Mucosa of stomach (tissue), 1 donor: ENCODE measurements at regions not wholly inside any gene's neighbourhood (a gene's known extent, or its start where the extent isn't known, plus 50 kb on each side); places are given as distances from the start of the nearest gene placed in this dataset.

Source experiments
- H3K27me3 ChIP-seq: one replicate; pipeline ENCODE4 v1.7.0; 2013; ENCODE audit warnings: mild to moderate bottlenecking, low read length; ENCODE audit not compliant: control insufficient read depth, insufficient read depth
- H3K36me3 ChIP-seq: one replicate; pipeline ENCODE4 v1.7.0; 2013; ENCODE audit warnings: low read length; ENCODE audit not compliant: control insufficient read depth, insufficient read depth
- H3K4me1 ChIP-seq: one replicate; pipeline ENCODE4 v1.7.0; 2013; ENCODE audit warnings: mild to moderate bottlenecking, low read length; ENCODE audit not compliant: control insufficient read depth, insufficient read depth
- H3K4me3 ChIP-seq: one replicate; pipeline ENCODE4 v1.7.0; 2013; ENCODE audit warnings: low read length
- H3K9ac ChIP-seq: one replicate; pipeline ENCODE4 v1.7.0; 2013; ENCODE audit warnings: mild to moderate bottlenecking, low read length, moderate library complexity
- H3K9me3 ChIP-seq: one replicate; pipeline ENCODE4 v1.7.0; 2013; ENCODE audit warnings: mild to moderate bottlenecking, low read length, moderate library complexity; ENCODE audit not compliant: control insufficient read depth
- donor health status: Pancreatic carcinoma.

DNA sequence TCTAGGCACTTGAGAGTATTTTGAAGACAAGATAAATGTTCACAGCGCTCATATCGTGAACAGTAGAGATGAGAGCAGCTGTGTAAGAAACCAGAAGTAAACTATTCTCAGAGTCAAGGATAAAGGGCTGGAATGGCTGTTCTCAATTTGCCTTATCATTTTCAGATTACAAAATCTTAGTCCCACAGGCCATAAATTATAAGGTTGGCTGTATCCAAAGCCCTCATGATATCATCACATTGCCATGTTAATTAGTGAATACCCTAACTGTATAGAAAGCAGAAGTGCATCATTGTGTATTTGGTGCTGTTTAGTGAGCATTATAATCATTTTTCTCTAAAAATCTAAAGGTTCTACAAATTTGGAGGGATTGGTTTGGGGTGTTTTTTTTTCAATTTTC, 168.9 kb upstream of the EDNRA start:
- H3K4me1 ChIP-seq: no peaks in the 10 kb centered on the region
- no peaks in the 10 kb centered on the region for H3K27me3 ChIP-seq
- no peak overlapping the region for H3K4me3 ChIP-seq
- H3K9me3 ChIP-seq: no peaks in the 10 kb centered on the region
- no peak overlapping the region for H3K9ac ChIP-seq
- H3K36me3 ChIP-seq: no peaks in the 10 kb centered on the region

GRCh38 chr4:147312376-147313046, 168.4 kb upstream of the EDNRA start:
- Histone ChIP-seq H3K36me3 (no peaks in the 10 kb centered on the region), H3K4me3 (no peak overlapping the region), H3K9me3 (no peaks in the 10 kb centered on the region), H3K27me3 (no peaks in the 10 kb centered on the region), H3K9ac (no peak overlapping the region), H3K4me1 (no peaks in the 10 kb centered on the region)

DNA sequence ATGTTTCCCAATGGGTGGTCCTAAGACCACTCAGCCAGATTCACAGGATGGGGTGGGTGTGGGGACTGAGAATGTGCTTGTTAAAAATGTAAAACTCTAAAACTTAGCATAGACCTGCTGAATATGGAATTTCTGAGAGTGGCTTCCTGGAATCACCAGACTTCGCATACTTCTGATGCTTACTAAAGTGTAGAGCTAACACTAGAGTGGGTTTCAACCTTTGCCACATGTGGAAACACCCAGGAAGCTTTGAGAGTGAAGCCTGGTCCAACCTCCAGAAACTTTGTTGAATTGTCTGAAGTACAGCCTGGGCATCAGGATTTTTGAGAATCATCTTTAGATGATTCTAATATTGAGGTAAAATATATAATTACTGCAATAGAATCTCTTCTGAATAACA, 167.8 kb upstream of the EDNRA start:
- Histone ChIP-seq H3K4me3 (no peak overlapping the region), H3K36me3 (no peaks in the 10 kb centered on the region), H3K4me1 (no peaks in the 10 kb centered on the region)

GRCh38 chr4:147318586-147318985, 162.3 kb upstream of the EDNRA start:
- Histone ChIP-seq H3K9me3 (no peaks in the 10 kb centered on the region), H3K9ac (no peak overlapping the region), H3K27me3 (no peaks in the 10 kb centered on the region), H3K4me3 (no peak overlapping the region), H3K36me3 (no peaks in the 10 kb centered on the region), H3K4me1 (no peaks in the 10 kb centered on the region)

More for the DNA sequence above, 167.8 kb upstream of the EDNRA start:
- no peak overlapping the region for H3K9ac ChIP-seq
- H3K27me3 ChIP-seq: no peaks in the 10 kb centered on the region
- no peaks in the 10 kb centered on the region for H3K9me3 ChIP-seq

GRCh38 chr4:147325571-147325981, 155.3 kb upstream of the EDNRA start:
- Histone ChIP-seq H3K27me3 (no peaks in the 10 kb centered on the region), H3K4me1 (no peaks in the 10 kb centered on the region), H3K9ac (no peak overlapping the region), H3K9me3 (no peaks in the 10 kb centered on the region), H3K36me3 (no peaks in the 10 kb centered on the region), H3K4me3 (no peak overlapping the region)

DNA sequence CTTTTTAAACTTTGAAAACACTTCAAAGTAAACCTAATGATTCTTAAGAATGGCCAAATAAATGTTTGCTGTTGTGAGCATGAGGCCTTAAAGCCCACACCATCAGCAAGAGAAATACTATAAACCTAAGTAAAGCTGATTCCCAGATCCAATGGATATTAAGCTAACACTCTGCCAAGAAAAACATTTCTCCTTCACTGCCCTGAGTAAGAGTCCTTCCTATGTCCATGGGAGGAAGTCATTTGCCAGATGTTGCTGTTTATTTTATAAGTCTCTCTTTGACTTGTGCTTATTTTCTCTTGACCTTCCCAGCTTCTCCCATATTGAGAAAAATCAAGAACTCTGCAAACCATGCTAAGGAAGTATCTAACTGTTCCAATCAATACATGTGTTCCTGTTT, 154.3 kb upstream of the EDNRA start:
- H3K27me3 ChIP-seq: no peaks in the 10 kb centered on the region
- H3K36me3 ChIP-seq: no peaks in the 10 kb centered on the region
- no peaks in the 10 kb centered on the region for H3K9me3 ChIP-seq
- no peak overlapping the region for H3K9ac ChIP-seq
- H3K4me1 ChIP-seq: no peaks in the 10 kb centered on the region
- H3K4me3 ChIP-seq: no peak overlapping the region

GRCh38 chr4:147327322-147327721, 153.6 kb upstream of the EDNRA start:
- no peaks in the 10 kb centered on the region for H3K36me3 ChIP-seq
- H3K4me1 ChIP-seq: no peaks in the 10 kb centered on the region
- H3K4me3 ChIP-seq: no peak overlapping the region
- no peaks in the 10 kb centered on the region for H3K27me3 ChIP-seq
- H3K9ac ChIP-seq: no peak overlapping the region
- H3K9me3 ChIP-seq: no peaks in the 10 kb centered on the region

DNA sequence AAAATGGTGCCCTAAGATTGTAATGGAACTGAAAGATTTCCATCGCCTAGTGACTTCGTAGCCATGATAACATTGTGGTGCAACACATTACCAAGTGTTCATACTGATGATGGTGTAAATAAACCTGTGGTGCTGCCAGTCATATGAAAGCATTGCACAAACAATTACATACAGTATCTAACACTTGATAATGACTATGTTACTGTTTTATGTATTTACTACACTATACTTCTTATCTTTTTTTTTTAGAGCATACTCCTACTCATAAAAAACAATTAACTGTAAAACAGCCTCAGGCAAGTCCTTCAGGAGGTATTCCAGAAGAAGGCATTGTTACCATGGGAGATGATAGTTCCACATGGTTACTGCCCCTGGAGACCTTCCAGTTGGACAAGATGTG, 152.7 kb upstream of the EDNRA start:
- Histone ChIP-seq H3K4me1 (no peaks in the 10 kb centered on the region), H3K9me3 (no peaks in the 10 kb centered on the region), H3K27me3 (no peaks in the 10 kb centered on the region)

GRCh38 chr4:147328756-147329446, 152.0 kb upstream of the EDNRA start:
- no peaks in the 10 kb centered on the region for H3K9me3 ChIP-seq
- H3K4me3 ChIP-seq: no peak overlapping the region
- H3K36me3 ChIP-seq: no peaks in the 10 kb centered on the region
- no peaks in the 10 kb centered on the region for H3K27me3 ChIP-seq
- no peaks in the 10 kb centered on the region for H3K4me1 ChIP-seq
- H3K9ac ChIP-seq: no peak overlapping the region

More for the DNA sequence above, 152.7 kb upstream of the EDNRA start:
- H3K4me3 ChIP-seq: no peak overlapping the region
- no peak overlapping the region for H3K9ac ChIP-seq
- H3K36me3 ChIP-seq: no peaks in the 10 kb centered on the region

DNA sequence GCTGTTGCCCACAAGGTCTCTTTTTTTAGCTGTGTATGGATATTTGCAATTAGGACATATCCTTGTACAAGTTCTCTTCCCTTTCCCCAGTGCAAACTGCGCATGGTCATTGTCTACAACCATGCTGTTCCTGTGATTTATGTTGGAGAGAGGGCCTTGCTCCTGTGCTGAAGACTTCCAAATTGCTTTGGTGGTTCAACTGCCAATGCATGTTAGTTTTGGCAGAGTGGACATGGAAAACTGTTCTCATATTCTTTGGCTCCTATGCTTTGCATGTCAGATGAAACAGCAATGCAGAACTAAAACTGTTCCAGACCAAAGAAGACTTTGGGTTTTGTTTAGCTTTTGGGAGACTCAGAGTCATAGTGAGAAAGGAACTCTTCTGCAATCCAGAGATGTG, 148.8 kb upstream of the EDNRA start:
- Histone ChIP-seq H3K9ac (no peak overlapping the region), H3K27me3 (no peaks in the 10 kb centered on the region), H3K36me3 (no peaks in the 10 kb centered on the region), H3K4me3 (no peak overlapping the region), H3K4me1 (peaks cover 5% of the 10 kb centered on the region), H3K9me3 (no peaks in the 10 kb centered on the region)

- H3K9ac ChIP-seq: no peak overlapping the region
- no peaks in the 10 kb centered on the region for H3K36me3 ChIP-seq
- no peaks in the 10 kb centered on the region for H3K9me3 ChIP-seq
- peaks cover 5% of the 10 kb centered on the region for H3K4me1 ChIP-seq
- no peaks in the 10 kb centered on the region for H3K27me3 ChIP-seq
- H3K4me3 ChIP-seq: no peak overlapping the region
These were observed 146.4 kb upstream of the EDNRA start for GRCh38 chr4:147334478-147334877.

DNA sequence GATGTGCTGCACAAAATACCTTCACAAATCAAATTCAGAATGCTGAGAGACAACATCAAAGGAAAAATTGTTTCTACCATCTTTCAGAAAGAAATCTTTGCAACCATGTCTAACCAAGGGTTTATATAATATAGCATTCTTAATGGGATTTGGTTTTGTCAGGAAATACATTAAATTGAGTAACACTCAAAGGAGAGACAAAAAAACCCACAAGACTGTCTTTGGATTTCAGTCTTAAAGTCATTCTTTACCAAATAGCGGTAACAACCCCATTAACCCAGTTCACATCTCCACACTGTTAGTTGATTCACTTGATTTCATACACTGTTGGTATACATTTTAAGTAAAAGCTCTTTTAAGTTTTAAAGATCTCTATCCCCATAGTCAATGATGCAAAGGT, 145.7 kb upstream of the EDNRA start:
- H3K36me3 ChIP-seq: no peaks in the 10 kb centered on the region

More for the DNA sequence above, 145.7 kb upstream of the EDNRA start:
- H3K27me3 ChIP-seq: no peaks in the 10 kb centered on the region
- peaks cover 5% of the 10 kb centered on the region for H3K4me1 ChIP-seq
- H3K9me3 ChIP-seq: no peaks in the 10 kb centered on the region
- H3K4me3 ChIP-seq: no peak overlapping the region
- H3K9ac ChIP-seq: no peak overlapping the region
